HepG2 (cell line): ENCODE measurements at regions not wholly inside any gene's neighbourhood (a gene's known extent, or its start where the extent isn't known, plus 50 kb on each side); places are given as distances from the start of the nearest gene placed in this dataset.

ENCODE experiments used
- ARNT2 ChIP-seq: sonication (generic); formaldehyde crosslinking; IDR thresholded peaks from 2 replicates; pipeline ENCODE4 v1.8.0; 2022; ENCODE audit warnings: mild to moderate bottlenecking, low read depth, missing genetic modification reagents, moderate library complexity
- DNMT3B ChIP-seq: conservative IDR thresholded peaks from 2 replicates; pipeline ENCODE4 v1.6.1; 2016; ENCODE audit warnings: missing biosample characterization, control low read depth
- HMG20B ChIP-seq: conservative IDR thresholded peaks from 2 replicates; pipeline ENCODE4 v1.6.1; 2016; ENCODE audit warnings: missing genetic modification reagents, missing compliant biosample characterization
- NFE2L1 ChIP-seq: sonication (generic); formaldehyde crosslinking; IDR thresholded peaks from 2 replicates; pipeline ENCODE4 v1.4.0; 2020; ENCODE audit warnings: missing genetic modification reagents, mild to moderate bottlenecking, borderline replicate concordance
- SMAD9 ChIP-seq: sonication (generic); formaldehyde crosslinking; IDR thresholded peaks from 2 replicates; pipeline ENCODE4 v1.5.1; 2020; ENCODE audit warnings: mild to moderate bottlenecking, missing genetic modification reagents
- SYNCRIP ChIP-seq: fragments of 200-400 bp; formaldehyde crosslinking; IDR thresholded peaks from 2 replicates; pipeline ENCODE4 v1.6.1; 2018; ENCODE audit warnings: mild to moderate bottlenecking, low read depth, low read length; ENCODE audit not compliant: insufficient read depth
- ZFP36L2 ChIP-seq: sonication (generic); formaldehyde crosslinking; IDR thresholded peaks from 2 replicates; pipeline ENCODE4 v1.4.0; 2020; ENCODE audit warnings: missing genetic modification reagents
- ZNF329 ChIP-seq: sonication (generic); formaldehyde crosslinking; IDR thresholded peaks from 2 replicates; pipeline ENCODE4 v1.9.0; 2021; ENCODE audit warnings: low read depth, mild to moderate bottlenecking, missing genetic modification reagents
- ZNF446 ChIP-seq: sonication (generic); formaldehyde crosslinking; IDR thresholded peaks from 2 replicates; pipeline ENCODE4 v1.5.0; 2020; ENCODE audit warnings: mild to moderate bottlenecking, missing genetic modification reagents
- ZNF570 ChIP-seq: sonication (generic); formaldehyde crosslinking; IDR thresholded peaks from 2 replicates; pipeline ENCODE4 v1.4.0; 2020; ENCODE audit warnings: mild to moderate bottlenecking, missing genetic modification reagents, borderline replicate concordance
- ZNF775 ChIP-seq: sonication (generic); formaldehyde crosslinking; IDR thresholded peaks from 2 replicates; pipeline ENCODE4 v1.4.0; 2020; ENCODE audit warnings: missing genetic modification reagents, mild to moderate bottlenecking, moderate library complexity, borderline replicate concordance
- ZSCAN21 ChIP-seq: sonication (generic); formaldehyde crosslinking; IDR thresholded peaks from 2 replicates; pipeline ENCODE4 v1.8.0; 2022; ENCODE audit warnings: mild to moderate bottlenecking, missing genetic modification reagents, moderate library complexity, borderline replicate concordance
- TF ChIP-seq, protein P1 (sequence below): sonication (generic); formaldehyde crosslinking; conservative IDR thresholded peaks from 2 replicates; pipeline ENCODE4 v1.8.1; 2023; ENCODE audit warnings: missing genetic modification reagents
- TF ChIP-seq, protein P2 (sequence below): IDR thresholded peaks from 2 replicates; pipeline ENCODE4 v1.6.1; 2016; ENCODE audit warnings: missing biosample characterization, missing genetic modification reagents, low read depth
- TF ChIP-seq, protein P3 (sequence below): sonication (generic); formaldehyde crosslinking; IDR thresholded peaks from 2 replicates; pipeline ENCODE4 v1.5.1; 2020; ENCODE audit warnings: missing genetic modification reagents, mild to moderate bottlenecking, borderline replicate concordance
- TF ChIP-seq, protein P4 (sequence below): sonication (generic); formaldehyde crosslinking; IDR thresholded peaks from 2 replicates; pipeline ENCODE4 v1.4.0; 2020; ENCODE audit warnings: missing genetic modification reagents

DNA sequence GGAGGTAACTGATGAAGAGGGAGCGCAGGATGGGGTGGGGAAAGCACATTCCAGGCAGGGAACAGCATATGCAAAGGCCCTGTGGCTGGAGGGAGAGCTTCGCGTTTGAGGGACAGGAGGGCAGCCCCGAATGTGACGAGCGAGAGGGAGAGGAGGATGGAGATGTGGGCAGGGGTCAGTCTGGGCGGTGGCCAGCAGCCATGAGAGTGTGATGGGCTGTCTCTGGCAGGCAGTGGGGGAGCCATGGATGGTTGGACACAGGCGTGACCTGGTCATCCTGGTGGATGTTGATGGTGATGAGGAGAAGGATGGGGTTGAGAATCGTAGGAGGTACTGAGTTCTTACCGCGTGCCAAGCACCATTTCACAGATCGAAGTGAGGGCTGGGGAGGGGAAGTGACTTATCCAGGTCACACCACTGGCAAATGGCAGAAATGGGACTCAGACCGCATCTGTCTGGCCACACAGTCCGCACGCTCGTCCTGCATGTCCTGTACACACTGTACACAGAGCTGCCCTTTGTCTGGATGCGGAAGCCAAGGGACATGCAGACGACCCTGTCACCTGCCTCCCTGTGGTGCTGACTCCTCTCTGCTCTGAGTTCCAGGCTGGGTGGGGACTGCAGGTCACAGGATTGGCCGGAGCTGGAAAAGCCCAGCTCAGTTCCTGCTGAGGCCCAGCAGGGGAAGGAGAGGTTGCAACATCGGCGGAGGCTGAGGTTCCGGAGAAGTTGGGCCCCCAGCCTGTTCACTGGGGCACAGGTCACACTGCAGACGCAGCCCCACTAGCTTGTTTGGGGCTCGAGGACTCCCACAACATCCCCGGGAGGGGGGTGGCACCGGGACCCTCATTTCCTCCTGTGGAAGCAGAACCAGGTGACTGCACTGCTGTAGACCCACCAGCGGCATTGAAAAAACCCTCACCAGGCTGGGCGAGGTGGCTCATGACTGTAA, 165.6 kb upstream of the IER5L start (continued):
- TF ChIP-seq, protein P1, sequence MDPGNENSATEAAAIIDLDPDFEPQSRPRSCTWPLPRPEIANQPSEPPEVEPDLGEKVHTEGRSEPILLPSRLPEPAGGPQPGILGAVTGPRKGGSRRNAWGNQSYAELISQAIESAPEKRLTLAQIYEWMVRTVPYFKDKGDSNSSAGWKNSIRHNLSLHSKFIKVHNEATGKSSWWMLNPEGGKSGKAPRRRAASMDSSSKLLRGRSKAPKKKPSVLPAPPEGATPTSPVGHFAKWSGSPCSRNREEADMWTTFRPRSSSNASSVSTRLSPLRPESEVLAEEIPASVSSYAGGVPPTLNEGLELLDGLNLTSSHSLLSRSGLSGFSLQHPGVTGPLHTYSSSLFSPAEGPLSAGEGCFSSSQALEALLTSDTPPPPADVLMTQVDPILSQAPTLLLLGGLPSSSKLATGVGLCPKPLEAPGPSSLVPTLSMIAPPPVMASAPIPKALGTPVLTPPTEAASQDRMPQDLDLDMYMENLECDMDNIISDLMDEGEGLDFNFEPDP (CRISPR knock-in tag): no peak
- no peak; the same call in 1 of the 2 replicates for TF ChIP-seq DNMT3B
- TF ChIP-seq NFE2L1 (CRISPR knock-in tag): 0 out of 2 replicates have a peak, but pooled peaks have one; percentile 29
- 0 out of 2 replicates have a peak, but pooled peaks have one; percentile 74 for TF ChIP-seq ZNF775
- no peak for TF ChIP-seq ZNF570 (CRISPR knock-in tag)
- peak; percentile 67 for TF ChIP-seq HMG20B (CRISPR knock-in tag)
- TF ChIP-seq ARNT2 (CRISPR knock-in tag): peak; percentile 31; the same call in 1 of the 2 replicates
- TF ChIP-seq, protein P2, sequence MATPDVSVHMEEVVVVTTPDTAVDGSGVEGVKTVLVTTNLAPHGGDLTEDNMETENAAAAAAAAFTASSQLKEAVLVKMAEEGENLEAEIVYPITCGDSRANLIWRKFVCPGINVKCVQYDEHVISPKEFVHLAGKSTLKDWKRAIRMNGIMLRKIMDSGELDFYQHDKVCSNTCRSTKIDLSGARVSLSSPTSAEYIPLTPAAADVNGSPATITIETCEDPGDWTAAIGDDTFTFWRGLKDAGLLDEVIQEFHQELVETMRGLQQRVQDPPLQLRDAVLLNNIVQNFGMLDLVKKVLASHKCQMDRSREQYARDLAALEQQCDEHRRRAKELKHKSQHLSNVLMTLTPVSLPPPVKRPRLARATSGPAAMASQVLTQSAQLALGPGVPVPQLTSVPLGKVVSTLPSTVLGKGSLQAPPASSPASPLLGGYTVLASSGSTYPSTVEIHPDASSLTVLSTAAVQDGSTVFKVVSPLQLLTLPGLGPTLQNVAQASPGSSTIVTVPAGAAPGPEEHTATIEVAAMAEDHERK (CRISPR knock-in tag): no peak
- peak; percentile 99 for TF ChIP-seq ZSCAN21 (CRISPR knock-in tag)
- 0 out of 2 replicates have a peak, but pooled peaks have one; percentile 35 for TF ChIP-seq ZNF446 (CRISPR knock-in tag)
- TF ChIP-seq, protein P3, sequence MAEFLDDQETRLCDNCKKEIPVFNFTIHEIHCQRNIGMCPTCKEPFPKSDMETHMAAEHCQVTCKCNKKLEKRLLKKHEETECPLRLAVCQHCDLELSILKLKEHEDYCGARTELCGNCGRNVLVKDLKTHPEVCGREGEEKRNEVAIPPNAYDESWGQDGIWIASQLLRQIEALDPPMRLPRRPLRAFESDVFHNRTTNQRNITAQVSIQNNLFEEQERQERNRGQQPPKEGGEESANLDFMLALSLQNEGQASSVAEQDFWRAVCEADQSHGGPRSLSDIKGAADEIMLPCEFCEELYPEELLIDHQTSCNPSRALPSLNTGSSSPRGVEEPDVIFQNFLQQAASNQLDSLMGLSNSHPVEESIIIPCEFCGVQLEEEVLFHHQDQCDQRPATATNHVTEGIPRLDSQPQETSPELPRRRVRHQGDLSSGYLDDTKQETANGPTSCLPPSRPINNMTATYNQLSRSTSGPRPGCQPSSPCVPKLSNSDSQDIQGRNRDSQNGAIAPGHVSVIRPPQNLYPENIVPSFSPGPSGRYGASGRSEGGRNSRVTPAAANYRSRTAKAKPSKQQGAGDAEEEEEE (CRISPR knock-in tag): peak; percentile 88; the same call in 1 of the 2 replicates
- TF ChIP-seq ZFP36L2 (CRISPR knock-in tag): 0 out of 2 replicates have a peak, but pooled peaks have one; percentile 26
- TF ChIP-seq, protein P4, sequence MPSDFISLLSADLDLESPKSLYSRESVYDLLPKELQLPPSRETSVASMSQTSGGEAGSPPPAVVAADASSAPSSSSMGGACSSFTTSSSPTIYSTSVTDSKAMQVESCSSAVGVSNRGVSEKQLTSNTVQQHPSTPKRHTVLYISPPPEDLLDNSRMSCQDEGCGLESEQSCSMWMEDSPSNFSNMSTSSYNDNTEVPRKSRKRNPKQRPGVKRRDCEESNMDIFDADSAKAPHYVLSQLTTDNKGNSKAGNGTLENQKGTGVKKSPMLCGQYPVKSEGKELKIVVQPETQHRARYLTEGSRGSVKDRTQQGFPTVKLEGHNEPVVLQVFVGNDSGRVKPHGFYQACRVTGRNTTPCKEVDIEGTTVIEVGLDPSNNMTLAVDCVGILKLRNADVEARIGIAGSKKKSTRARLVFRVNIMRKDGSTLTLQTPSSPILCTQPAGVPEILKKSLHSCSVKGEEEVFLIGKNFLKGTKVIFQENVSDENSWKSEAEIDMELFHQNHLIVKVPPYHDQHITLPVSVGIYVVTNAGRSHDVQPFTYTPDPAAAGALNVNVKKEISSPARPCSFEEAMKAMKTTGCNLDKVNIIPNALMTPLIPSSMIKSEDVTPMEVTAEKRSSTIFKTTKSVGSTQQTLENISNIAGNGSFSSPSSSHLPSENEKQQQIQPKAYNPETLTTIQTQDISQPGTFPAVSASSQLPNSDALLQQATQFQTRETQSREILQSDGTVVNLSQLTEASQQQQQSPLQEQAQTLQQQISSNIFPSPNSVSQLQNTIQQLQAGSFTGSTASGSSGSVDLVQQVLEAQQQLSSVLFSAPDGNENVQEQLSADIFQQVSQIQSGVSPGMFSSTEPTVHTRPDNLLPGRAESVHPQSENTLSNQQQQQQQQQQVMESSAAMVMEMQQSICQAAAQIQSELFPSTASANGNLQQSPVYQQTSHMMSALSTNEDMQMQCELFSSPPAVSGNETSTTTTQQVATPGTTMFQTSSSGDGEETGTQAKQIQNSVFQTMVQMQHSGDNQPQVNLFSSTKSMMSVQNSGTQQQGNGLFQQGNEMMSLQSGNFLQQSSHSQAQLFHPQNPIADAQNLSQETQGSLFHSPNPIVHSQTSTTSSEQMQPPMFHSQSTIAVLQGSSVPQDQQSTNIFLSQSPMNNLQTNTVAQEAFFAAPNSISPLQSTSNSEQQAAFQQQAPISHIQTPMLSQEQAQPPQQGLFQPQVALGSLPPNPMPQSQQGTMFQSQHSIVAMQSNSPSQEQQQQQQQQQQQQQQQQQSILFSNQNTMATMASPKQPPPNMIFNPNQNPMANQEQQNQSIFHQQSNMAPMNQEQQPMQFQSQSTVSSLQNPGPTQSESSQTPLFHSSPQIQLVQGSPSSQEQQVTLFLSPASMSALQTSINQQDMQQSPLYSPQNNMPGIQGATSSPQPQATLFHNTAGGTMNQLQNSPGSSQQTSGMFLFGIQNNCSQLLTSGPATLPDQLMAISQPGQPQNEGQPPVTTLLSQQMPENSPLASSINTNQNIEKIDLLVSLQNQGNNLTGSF: peak; percentile 18; the same call in 1 of the 2 replicates
- no peak; the same call in 1 of the 2 replicates for TF ChIP-seq SMAD9 (CRISPR knock-in tag)
- no peak for TF ChIP-seq SYNCRIP
- no peak for TF ChIP-seq ZNF329 (CRISPR knock-in tag)
